Urinary bladder (tissue), 3 donors: ENCODE measurements at regions not wholly inside any gene's neighbourhood (a gene's known extent, or its start where the extent isn't known, plus 50 kb on each side); places are given as distances from the start of the nearest gene placed in this dataset.

Experiments
- DNase-seq: peaks from one replicate; pipeline ENCODE4 v3.0.0-alpha.2; 2015; ENCODE audit errors: extremely low spot score
- H3K27ac ChIP-seq: one replicate; pipeline ENCODE4 v1.5.1; 2013; ENCODE audit warnings: low read depth, mild to moderate bottlenecking, moderate library complexity
- H3K36me3 ChIP-seq: one replicate; pipeline ENCODE4 v1.6.1; 2013; ENCODE audit warnings: mild to moderate bottlenecking, moderate library complexity; ENCODE audit not compliant: insufficient read depth
- H3K4me1 ChIP-seq: one replicate; pipeline ENCODE4 v1.6.1; 2013; ENCODE audit warnings: mild to moderate bottlenecking, moderate library complexity; ENCODE audit not compliant: insufficient read depth
- H3K4me3 ChIP-seq: one replicate; pipeline ENCODE4 v1.5.1; 2013; ENCODE audit warnings: low read depth, low read length
- WGBS: extraction: QIAGEN DNeasy Blood & Tissue Kit; methylation state at CpG from one replicate; pipeline ENCODE4 v1.1.7; 2013; 5-methylcytosine and 5-hydroxymethylcytosine counted together
- donor health status: healthy with polysubstance abuse.
- donor health status: healthy.

GRCh38 chr4:32148111-32148666, 1428.0 kb downstream of the PCDH7 start:
- WGBS, result 27% methylated on average over 2 of the region's 2 CpGs
- Histone ChIP-seq H3K27ac (no peak overlapping the region), H3K4me1 (no peaks in the 10 kb centered on the region), H3K36me3 (no peaks in the 10 kb centered on the region), H3K4me3 (no peak overlapping the region)
- no peak for DNase-seq

- Histone ChIP-seq H3K27ac (no peak overlapping the region), H3K4me3 (no peak overlapping the region), H3K4me1 (no peaks in the 10 kb centered on the region), H3K36me3 (no peaks in the 10 kb centered on the region)
- WGBS, result 84% methylated on average over 1 of the region's 1 CpG
- DNase-seq, result no peak
Measured at GRCh38 chr4:32158961-32159360, 1438.8 kb downstream of the PCDH7 start.

GRCh38 chr4:32161392-32161791, 1441.2 kb downstream of the PCDH7 start:
- DNase-seq, result no peak
- no peaks in the 10 kb centered on the region for H3K36me3 ChIP-seq
- WGBS, result 71% methylated on average over 3 of the region's 3 CpGs
- no peaks in the 10 kb centered on the region for H3K4me1 ChIP-seq
- no peak overlapping the region for H3K4me3 ChIP-seq
- H3K27ac ChIP-seq, result no peak overlapping the region

DNA sequence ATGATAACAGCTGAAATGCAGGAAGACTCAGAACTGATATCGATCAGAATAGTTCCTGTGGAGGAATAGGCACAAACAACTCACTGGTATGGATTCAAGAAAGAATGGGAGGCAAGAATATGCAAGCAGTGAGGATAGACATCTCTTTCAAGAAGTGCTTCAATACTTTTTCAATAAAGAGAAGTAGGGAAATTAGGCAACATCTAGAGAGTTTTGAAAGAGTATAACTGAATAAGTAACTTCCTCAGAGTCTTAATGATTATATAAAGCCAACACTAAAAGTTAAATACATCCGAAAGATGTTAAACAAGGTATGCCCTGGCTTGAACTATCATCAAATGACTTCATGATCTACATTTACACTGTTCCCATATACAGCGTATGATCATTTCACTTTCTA, 1443.0 kb downstream of the PCDH7 start:
- 92% methylated on average over 3 of the region's 3 CpGs for WGBS
- H3K4me3 ChIP-seq, result no peak overlapping the region
- no peaks in the 10 kb centered on the region for H3K36me3 ChIP-seq
- H3K27ac ChIP-seq, result no peak overlapping the region
- no peak for DNase-seq
- H3K4me1 ChIP-seq, result no peaks in the 10 kb centered on the region

GRCh38 chr4:32169841-32170240, 1449.7 kb downstream of the PCDH7 start:
- Histone ChIP-seq H3K27ac (no peak overlapping the region), H3K36me3 (no peaks in the 10 kb centered on the region), H3K4me1 (no peaks in the 10 kb centered on the region), H3K4me3 (no peak overlapping the region)
- DNase-seq, result no peak
- 99% methylated on average over 3 of the region's 3 CpGs for WGBS

DNA sequence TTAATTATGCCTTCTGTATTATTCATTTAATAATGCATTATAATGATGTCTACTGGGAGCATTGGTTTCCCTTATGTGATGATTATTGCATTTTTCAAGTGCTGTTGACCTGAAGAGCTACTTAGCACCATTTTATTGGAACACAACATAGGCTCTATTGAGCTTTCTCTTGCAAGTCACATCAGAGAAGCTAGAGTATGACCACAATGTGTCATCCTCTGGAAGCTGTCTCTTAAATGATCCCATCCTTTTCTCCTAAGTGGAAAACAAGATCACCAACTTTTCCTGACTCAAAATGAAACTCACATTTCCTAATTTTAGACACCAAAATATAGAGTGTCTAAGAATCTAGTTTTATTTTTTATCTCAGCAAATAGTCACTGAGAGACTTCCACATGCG, 1451.9 kb downstream of the PCDH7 start:
- no peak overlapping the region for H3K27ac ChIP-seq
- no peak overlapping the region for H3K4me3 ChIP-seq
- 93% methylated on average over 1 of the region's 1 CpG for WGBS
- no peaks in the 10 kb centered on the region for H3K36me3 ChIP-seq
- no peaks in the 10 kb centered on the region for H3K4me1 ChIP-seq
- no peak for DNase-seq

- 91% methylated on average over 1 of the region's 1 CpG for WGBS
- DNase-seq, result no peak
Measured at GRCh38 chr4:32172761-32173160, 1452.6 kb downstream of the PCDH7 start.

GRCh38 chr4:32180086-32180485, 1459.9 kb downstream of the PCDH7 start:
- no peak overlapping the region for H3K4me3 ChIP-seq
- no peaks in the 10 kb centered on the region for H3K4me1 ChIP-seq
- H3K36me3 ChIP-seq, result no peaks in the 10 kb centered on the region
- DNase-seq, result no peak
- H3K27ac ChIP-seq, result no peak overlapping the region

More at GRCh38 chr4:32172761-32173160, 1452.6 kb downstream of the PCDH7 start:
- no peak overlapping the region for H3K27ac ChIP-seq
- H3K4me1 ChIP-seq, result no peaks in the 10 kb centered on the region
- no peaks in the 10 kb centered on the region for H3K36me3 ChIP-seq
- no peak overlapping the region for H3K4me3 ChIP-seq

DNA sequence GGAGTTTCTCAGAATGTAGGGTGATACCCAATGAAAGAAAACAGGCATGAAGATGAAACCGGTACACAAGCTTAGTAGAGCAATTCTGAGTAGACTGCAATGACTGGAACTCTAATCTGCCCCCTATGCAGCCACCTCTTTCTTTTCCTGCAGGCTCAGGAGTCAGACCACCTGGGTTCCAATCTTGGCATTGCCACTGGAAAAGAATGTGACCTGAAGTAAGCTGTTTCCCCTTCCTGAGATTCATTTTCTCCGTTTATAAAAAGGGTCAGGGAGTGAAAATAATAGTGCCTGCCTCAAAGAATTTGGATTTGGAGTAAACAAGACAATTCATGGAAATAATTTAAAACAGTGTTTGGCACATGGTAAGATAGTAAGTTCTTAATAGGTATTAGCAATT, 1464.0 kb downstream of the PCDH7 start:
- no peak for DNase-seq
- H3K4me3 ChIP-seq, result no peak overlapping the region
- no peaks in the 10 kb centered on the region for H3K36me3 ChIP-seq
- 76% methylated on average over 2 of the region's 2 CpGs for WGBS
- no peak overlapping the region for H3K27ac ChIP-seq
- no peaks in the 10 kb centered on the region for H3K4me1 ChIP-seq

DNA sequence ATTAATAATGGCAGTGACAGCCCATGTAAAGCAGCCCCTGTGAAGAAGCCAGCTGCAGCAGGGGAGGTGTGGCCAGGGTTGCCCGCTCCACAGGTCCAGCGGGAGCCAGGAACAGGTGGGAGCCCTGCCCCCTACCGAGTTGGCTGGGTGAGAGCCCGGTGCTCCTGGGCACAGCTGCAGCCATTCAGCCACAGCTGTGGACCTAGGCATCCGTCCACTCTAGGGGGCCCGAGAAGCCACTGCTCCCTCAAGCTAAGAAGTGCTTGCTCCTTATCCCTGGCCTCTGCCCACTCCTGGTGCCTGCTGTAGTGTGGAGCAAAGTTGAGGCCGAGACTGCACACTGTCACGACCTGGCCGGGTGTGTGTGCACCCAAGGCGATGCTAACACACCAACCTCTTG, 1469.0 kb downstream of the PCDH7 start:
- H3K4me1 ChIP-seq, result no peaks in the 10 kb centered on the region
- no peak for DNase-seq
- WGBS, result 90% methylated on average over 10 of the region's 10 CpGs
- H3K36me3 ChIP-seq, result no peaks in the 10 kb centered on the region
- H3K27ac ChIP-seq, result no peak overlapping the region
- H3K4me3 ChIP-seq, result no peak overlapping the region

DNA sequence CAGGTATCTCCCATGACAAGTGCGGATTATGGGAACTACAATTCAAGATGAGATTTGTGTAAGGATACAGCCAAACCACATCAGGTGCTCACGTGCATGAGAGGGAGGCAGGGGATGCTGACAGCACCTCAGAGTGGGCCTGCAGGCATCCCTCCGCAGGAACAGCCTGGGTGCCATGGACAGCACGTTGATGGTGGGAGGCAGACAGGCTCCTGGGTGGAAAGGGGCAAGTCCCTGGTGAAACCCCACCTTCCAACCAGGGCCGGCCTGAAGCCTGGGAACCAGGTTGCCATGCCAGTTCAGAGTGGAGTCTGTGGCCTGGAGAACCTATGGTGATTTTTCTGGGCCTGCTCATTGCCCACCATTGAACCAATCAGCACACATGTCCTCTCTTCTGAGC, 1469.6 kb downstream of the PCDH7 start:
- Histone ChIP-seq H3K4me3 (no peak overlapping the region), H3K27ac (no peak overlapping the region), H3K36me3 (no peaks in the 10 kb centered on the region), H3K4me1 (no peaks in the 10 kb centered on the region)
- no peak for DNase-seq
- 88% methylated on average over 5 of the region's 5 CpGs for WGBS

- H3K36me3 ChIP-seq, result no peaks in the 10 kb centered on the region
- H3K27ac ChIP-seq, result no peak overlapping the region
- 40% methylated on average over 4 of the region's 4 CpGs for WGBS
- no peak overlapping the region for H3K4me3 ChIP-seq
- H3K4me1 ChIP-seq, result no peaks in the 10 kb centered on the region
- DNase-seq, result peak; percentile 21
Measured at GRCh38 chr4:32191961-32192360, 1471.8 kb downstream of the PCDH7 start.

DNA sequence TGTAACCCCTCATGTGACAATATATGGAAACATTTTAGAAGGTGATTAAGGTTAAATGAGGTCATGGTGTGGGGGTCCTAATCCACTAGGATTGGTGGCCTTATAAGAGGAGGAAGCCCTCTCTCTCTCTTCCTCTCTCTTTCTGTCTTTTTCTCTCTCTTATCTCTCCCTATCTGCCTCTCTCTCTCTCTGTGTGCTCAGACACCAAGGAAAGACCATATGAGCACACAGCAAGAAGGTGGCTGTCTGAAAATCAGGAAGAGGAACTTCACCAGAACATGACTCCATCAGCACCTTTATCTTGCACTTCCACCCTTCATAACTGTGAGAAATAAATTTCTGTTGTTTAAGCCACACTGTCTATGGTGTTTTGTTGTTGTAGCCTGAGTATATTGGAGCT, 1472.2 kb downstream of the PCDH7 start:
- Histone ChIP-seq H3K4me1 (no peaks in the 10 kb centered on the region), H3K36me3 (no peaks in the 10 kb centered on the region), H3K27ac (no peak overlapping the region), H3K4me3 (no peak overlapping the region)
- no peak for DNase-seq

DNA sequence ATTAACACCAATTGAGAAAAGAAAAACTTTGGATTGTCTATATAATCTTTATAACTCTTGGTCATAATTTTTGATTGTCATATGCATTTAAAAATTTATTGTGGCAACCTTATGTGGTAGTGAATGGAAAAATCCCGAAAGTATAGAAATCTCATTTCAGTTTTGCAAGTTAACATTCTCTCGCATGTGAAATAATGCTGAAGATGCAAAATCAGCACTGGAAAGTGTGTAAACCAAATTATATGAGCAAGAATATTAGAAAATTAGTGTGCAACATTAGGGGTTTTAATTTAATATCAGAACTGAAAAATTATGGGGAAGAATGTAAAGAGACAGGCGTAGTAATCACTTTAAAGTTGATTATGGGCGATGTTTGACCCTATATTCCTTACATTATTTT, 1472.8 kb downstream of the PCDH7 start:
- no peak for DNase-seq
- Histone ChIP-seq H3K4me3 (no peak overlapping the region), H3K4me1 (no peaks in the 10 kb centered on the region), H3K36me3 (no peaks in the 10 kb centered on the region), H3K27ac (no peak overlapping the region)
- WGBS, result 97% methylated on average over 4 of the region's 4 CpGs
